ENCODE measurements at regions not wholly inside any gene's neighbourhood (a gene's known extent, or its start where the extent isn't known, plus 50 kb on each side); places are given as distances from the start of the nearest gene placed in this dataset.

GRCh38 chr14:42856106-42856505 lies 1249.4 kb downstream of the LRFN5 start:
- DNase-seq: no peak

GRCh38 chr14:42855085-42855484 lies 1248.4 kb downstream of the LRFN5 start:
- no peak for DNase-seq

DNA sequence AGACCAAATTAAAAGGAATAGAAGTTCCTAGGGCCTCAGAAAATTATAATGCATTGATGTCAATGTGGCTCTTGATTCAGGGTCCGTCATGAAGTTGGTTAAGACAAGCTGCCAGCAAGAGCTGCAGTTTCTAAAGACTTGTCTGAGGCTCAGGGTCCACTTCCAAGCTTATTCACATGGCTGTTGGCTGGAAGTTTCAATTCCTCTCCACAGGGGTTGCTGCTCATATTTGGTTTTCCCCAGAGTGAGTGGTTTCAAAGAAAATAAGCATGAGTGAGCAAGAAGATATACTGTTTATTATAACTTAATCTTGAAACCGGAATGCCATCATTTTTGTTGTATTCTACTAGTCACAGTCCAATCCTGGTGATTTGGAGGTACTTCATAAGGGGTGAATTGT lies 1247.4 kb downstream of the LRFN5 start:
- DNase-seq: no peak

DNA sequence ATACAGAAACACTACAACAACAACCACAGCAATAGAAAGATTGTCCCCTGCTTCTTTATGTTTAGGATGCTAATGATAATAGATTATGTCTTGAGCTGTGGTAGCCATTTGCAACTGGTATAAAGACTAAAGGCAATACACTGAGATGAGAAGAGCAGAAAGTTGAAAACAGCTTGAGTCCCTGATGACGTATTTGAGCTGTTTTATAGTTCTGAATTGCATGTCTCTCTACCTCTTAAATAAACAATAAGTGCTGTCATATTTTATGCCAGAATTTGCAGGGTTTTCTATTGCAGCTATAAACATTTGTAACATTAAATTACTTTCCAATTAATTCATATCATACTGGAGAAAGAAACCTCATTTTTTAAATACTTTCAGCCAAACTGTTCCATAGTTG lies 1242.0 kb downstream of the LRFN5 start:
- DNase-seq: no peak

- DNase-seq: no peak
Measured at GRCh38 chr14:42814817-42815216, 1208.1 kb downstream of the LRFN5 start.

- DNase-seq: no peak
Measured at GRCh38 chr14:42806909-42807315, 1200.2 kb downstream of the LRFN5 start.

DNA sequence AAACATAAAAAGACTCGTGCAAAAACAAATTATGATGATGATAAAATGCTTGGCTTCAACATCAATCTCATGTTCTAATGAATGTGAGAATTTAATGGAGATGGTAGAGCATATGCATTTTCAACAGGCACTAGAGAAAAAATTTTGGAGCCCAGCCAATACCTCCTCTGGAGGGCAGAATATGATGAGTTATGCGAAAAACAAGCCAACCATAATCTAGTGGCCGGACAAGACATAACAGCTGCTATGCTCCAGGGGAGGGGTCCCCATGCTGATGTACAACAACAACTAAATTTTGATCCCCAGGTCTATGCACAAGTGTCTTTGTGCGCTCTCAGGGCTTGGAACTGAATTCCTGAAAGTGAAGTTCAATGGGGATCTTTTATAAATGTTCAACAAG lies 1197.5 kb downstream of the LRFN5 start:
- no peak for DNase-seq

DNA sequence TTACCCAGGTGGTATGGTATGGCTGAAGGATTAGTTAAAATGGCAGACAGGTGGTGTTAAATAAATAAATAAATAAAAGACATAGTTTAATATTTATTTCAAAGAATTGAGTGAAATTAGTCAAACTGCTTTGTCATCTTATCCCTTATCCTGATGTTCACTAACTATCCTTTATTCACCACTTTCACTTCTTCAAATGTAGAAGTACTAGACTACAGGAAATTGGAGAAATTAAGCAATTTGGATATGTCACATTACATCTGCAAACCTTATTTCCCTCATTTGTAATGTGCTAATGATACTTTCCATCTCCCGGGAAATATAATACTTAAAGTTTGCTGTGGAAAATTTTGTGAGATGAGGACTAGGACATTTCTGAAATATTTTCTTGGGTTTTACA lies 1195.7 kb downstream of the LRFN5 start:
- DNase-seq: no peak

DNA sequence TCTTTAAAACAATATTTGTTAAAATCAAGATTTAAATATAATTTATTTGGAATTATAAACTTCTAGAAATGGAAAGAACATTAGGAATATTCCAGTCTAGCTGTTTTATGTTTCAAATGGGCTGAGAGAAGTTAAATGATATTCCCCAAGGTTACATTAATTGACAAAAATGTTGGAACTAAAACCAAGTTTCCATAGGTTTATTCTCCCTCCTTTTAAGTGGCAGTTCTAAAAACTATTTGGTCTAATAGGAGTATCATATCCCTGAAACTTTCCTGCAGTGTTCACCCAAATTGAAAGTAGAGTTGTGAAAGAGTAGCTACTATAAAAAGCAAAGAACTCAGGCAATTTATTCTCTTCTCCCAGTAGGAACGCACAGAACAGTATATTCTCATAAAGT lies 1185.5 kb downstream of the LRFN5 start:
- no peak for DNase-seq

DNA sequence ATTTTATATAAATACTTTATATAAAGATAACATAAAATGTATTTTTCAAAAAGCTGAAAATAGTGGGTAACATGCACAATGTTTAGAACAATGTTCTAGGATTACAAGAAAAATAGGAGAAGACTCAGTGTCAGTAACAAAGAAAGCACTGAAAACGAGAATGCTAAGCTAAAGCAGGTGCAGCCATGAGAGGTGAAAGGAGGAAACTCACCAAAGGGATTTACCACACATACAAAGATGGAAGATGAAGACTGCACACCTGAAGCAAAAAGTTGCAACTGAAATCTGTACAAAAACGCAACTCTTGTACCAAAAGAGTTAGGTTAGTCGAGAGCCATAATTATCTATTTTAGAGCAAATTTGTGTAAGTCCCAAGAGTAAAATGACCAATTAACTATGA lies 1176.1 kb downstream of the LRFN5 start:
- DNase-seq: no peak

DNA sequence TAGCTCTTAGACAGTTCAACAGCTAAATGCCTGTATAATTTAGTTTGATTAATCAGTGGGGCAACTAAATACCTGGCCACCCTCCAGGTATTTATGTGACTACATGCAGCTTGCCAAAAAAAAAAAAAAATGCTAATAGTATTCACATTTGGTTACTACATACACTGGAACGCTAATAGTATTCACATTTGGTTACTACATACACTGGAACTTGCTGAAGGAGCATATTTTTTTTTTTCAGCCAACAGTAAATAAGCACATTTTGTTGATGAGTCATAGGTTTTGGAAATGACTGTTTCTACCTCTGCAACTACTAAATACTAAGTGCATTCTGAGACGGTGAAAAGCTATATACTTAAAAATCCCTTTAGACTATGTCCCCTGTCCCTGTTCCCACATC lies 1172.3 kb downstream of the LRFN5 start:
- DNase-seq: no peak

- no peak for DNase-seq
Measured at GRCh38 chr14:42750771-42751170, 1144.1 kb downstream of the LRFN5 start.

- no peak for DNase-seq
Measured at GRCh38 chr14:42742084-42742483, 1135.4 kb downstream of the LRFN5 start.

- DNase-seq: no peak
Measured at GRCh38 chr14:42736408-42736807, 1129.7 kb downstream of the LRFN5 start.

- no peak for DNase-seq
Measured at GRCh38 chr14:42734041-42734440, 1127.4 kb downstream of the LRFN5 start.

GRCh38 chr14:42732005-42732404 lies 1125.3 kb downstream of the LRFN5 start:
- no peak for DNase-seq

DNA sequence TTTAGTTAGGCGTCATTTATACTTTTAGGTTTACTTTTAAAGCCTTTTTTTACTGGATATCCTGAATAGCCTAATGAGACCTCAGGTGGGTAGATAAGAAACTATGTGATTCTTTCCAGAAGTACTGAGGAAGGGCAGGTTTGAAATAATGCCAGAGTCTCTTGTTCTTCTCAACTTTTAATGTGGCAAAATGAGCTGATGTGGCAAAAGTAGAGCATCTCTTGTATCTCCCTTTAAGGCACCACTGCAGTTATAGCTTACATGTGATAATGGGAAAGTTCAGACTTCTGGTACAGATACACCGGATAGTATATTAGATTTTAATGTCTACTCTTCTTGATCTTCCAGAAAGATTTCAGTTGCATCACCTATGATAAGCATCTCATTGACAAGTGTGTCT lies 1124.8 kb downstream of the LRFN5 start:
- no peak for DNase-seq

GRCh38 chr14:42729681-42730080 lies 1123.0 kb downstream of the LRFN5 start:
- DNase-seq: no peak

GRCh38 chr14:42719391-42719790 lies 1112.7 kb downstream of the LRFN5 start:
- no peak for DNase-seq

DNA sequence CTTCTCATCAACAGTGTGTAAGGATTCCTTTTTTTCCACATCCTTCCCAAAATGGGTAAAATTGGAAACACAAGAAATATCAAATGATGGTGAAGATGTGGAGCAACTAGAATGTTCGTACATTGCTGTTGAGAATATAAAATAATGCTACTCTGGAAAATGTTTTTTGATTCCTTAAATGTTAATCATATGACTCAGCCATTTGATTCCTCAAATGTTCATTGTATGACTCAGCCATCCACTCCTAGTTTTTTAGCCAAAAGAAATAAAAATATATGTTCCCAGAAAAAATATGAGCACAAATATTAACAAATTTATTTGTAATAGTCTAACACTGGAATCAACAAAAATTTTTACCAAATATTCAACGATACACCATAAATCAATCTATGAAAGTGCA lies 1108.6 kb downstream of the LRFN5 start:
- DNase-seq: no peak

DNA sequence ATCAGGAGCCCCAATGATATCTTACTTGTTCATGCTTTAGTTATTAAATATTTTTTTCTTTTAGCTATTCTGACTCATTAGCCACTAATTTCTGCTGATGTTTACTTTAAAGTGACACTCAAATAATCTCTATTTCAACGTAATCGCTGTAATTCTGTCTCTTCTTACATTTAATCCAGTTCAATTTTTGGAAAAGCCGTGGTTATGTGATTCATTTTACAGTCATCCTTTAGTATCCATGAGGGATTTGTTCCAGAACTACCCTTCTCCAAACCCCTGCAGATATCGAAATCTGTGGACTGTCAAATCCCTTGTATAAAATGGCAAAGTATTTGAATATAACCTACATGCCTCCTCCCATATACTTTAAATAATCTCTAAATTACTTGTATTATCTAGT lies 1103.4 kb downstream of the LRFN5 start:
- no peak for DNase-seq

DNA sequence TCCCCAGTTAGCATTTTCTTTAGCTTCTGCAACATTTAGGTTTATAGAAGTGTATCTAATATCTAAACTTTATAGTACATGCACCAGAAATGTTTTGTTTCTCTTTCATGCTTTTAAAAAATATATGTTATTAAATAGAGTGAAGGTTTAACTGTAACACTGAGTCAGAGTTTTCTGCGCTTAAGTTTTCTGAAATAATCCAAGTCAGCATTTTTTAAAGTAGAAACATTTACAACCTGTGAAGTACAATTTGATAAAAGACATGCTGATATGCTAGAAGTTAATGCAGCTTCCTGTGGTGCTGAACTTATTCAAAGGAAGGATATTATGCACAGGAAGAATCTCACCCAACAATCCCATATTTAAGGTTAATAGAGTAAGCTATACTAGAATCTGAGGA lies 1096.8 kb downstream of the LRFN5 start:
- DNase-seq: no peak

DNA sequence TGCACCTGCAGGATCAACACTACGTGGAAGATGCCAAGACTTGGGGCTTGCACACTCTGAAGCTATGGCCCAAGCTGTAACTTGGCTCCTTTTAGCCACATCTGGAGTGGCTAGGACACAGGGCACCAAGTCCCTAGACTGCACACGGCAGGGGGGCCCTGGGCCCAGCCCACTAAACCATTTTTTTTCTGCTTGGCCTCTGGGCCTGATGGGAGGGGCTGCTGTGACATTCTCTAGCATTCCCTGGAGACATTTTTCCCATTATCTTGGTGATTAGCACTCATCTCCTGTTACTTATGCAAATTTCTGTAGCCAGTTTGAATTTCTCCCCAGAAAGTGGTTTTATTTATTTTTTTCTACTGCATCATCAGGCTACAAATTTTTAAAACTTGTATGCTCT lies 1080.7 kb downstream of the LRFN5 start:
- no peak for DNase-seq

- DNase-seq: no peak
Measured at GRCh38 chr14:42683707-42684106, 1077.0 kb downstream of the LRFN5 start.

DNA sequence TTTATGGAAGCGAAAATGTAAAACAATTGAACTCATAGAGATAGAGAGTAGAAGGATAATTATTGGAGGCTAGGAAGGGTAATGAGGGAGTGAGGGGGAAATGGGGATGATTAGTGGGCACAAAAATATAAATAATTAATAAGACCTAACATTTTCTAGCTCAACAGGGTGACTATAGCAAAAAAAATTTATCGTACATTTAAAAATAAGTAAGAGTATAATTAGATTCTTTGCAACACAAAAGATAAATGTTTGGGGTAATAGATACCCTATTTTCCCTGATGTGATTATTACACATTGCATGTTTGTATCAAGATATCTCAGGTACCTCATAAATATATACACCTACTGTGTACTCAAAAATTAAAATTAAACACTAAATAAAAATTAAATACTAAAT lies 1070.0 kb downstream of the LRFN5 start:
- DNase-seq: no peak

GRCh38 chr14:42673963-42674362 lies 1067.3 kb downstream of the LRFN5 start:
- no peak for DNase-seq
